ENCODE measurements at regions not wholly inside any gene's neighbourhood (a gene's known extent, or its start where the extent isn't known, plus 50 kb on each side); places are given as distances from the start of the nearest gene placed in this dataset.
A peak's percentile ranks its signal among the peaks of the same experiment; 100 is the strongest.
"Not testable (repeated sequence)": the region's sequence is repeated elsewhere in the genome, so short reads cannot be mapped to it uniquely, and the experiment has no call there.

DNA sequence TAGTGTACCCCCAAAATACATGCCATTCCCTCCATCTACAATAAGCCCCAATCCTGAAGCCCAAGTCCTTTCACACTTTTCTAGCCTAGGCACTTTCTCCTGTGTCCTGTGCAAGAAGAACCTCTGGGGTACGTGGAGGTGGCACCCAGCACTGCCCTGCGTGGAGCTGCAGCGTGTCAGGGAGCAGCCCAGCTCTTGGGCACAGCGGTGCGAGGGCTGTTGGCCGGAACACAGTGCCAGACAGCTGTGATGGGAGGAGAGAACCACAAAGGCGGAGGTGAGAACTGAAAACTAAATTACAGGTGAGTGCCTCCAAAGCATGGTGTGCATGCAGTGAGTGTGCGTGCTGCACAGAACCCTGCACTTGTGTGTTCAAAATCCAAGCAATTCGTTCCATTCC, 621.3 kb upstream of the ADARB2 start:
- DNase-seq: no peak

DNA sequence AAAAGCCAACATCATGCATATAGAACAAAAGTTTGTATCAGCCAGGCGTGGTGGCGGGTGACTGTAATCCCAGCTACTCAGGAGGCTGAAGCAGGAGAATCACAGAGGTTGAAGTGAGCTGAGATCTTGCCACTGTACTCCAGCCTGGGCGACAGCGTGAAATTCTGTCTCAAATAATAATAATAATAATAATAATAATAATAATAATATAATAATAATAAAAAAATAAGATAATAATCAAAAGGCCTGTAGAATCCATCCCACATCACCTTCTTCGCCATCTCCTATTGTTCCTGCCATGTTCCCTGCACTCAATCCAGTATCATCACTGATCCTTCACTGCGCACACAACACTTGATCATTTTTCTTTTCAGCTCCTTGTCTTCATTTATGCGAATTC, 619.3 kb upstream of the ADARB2 start:
- no peak for DNase-seq

DNA sequence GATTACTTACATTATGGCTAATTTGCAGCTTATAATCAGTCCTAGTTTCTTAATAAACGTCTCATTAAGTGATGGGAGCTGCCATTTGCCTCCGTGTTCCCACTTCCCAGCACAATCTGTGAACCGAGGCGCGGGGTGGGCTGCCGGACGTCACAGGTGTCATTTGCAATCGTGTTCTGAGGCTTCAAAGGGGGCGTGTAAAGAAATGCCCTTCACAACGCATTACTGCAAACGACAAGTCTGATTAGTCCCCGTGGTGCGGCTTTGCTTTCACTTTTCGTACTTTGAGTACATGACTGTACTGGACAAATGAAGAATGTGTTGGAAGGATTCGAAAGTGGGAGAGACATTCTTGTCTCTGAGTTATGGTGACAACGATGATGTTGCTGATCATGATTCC, 614.2 kb upstream of the ADARB2 start:
- DNase-seq: no peak

- DNase-seq: no peak
These were observed 604.9 kb upstream of the ADARB2 start for GRCh38 chr10:2342206-2342605.

DNA sequence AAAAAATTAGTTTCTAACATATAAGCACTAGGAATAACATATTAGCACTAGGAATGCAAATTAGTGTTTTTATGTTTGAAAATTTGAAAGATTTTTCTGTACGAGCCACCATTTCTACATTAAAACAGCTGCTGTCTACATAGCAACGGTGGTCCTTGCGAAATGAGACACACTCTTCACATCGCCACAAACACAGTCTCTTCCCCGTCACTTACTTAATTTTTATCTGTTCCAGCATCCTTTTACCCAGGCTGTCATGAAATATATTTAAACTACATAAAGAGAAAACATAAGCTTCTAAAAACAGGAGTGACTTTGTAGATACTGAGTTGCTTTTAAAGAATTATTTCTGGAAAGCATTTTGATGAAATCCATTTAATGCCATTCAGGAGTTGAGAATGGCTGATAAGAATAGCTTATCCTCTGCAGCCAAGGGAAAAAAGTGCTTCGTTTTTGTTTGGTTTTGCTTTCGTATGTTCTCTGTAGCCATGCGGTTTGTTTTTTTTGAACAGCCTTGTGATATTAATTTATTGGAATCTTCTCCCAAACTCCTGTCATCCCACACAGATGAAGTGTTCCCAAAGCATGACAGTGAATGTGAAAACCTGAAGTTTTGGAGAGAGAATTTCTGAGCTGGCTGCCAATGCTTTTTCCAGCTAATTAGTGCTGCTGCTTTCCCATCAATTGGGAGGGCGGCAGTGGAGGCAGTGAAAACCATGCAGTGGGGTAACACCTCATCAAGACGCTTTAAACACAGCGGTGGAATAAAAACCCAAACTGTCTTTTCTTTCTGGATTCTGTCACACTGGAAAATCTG, 603.7 kb upstream of the ADARB2 start:
- DNase-seq: peak; percentile 35

DNA sequence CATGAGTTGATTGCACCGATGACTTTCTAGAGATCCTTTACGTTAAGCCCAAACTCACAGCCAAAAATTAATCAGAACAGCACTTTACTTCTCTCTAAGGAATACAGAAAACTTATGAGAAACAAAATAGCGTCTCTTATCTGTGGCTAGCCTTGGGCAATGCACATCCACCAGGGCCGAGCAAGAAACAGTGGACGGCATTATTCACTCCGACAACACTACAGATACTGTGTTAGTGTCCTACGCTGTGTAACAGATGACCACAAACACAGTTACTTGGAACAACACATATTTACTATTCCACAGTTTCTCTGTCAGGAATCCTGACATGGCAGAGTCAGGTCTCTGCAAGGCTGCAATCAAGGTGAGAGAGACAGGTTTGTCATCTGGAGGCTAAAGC, 598.3 kb upstream of the ADARB2 start:
- DNase-seq: no peak

- no peak for DNase-seq
These were observed 597.2 kb upstream of the ADARB2 start for GRCh38 chr10:2334575-2334974.

DNA sequence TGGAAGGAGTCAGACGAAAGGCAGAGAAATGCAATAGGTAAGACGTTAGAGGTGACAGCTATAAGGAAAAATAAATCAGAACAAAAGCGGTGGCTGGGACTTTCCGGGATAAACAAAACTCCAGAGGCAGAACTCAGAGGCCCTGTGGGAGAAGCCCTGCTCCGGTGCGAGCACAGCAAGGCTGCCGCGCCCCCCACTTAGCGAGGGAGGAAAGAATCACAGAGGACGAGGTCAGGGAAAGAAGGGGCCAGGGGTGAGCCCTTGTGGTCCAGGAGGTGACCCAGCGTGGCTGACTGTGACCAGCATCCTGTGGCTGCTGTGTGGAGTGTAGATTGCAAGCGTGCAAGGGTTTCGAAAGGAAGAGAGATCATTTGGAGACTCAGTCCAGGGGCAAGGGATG, 591.8 kb upstream of the ADARB2 start:
- no peak for DNase-seq

DNA sequence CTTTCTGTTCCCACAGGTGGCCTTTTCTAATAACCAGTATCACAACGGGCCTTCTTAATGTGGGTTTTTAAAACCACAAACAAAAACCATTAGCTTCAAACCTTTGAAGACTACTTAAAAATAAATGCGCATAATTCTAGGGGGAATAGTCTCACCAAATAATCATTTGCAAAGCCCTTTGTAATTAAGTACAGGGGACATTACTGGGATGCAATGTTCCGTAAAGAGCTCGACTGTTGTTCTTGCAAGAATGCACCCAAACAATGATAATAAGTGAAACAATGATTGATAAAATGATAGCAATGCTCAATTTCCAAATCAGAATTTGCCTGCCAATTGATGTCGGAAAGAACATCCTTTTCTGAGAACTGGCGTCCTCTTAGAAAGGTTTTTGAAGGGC, 589.1 kb upstream of the ADARB2 start:
- no peak for DNase-seq

DNA sequence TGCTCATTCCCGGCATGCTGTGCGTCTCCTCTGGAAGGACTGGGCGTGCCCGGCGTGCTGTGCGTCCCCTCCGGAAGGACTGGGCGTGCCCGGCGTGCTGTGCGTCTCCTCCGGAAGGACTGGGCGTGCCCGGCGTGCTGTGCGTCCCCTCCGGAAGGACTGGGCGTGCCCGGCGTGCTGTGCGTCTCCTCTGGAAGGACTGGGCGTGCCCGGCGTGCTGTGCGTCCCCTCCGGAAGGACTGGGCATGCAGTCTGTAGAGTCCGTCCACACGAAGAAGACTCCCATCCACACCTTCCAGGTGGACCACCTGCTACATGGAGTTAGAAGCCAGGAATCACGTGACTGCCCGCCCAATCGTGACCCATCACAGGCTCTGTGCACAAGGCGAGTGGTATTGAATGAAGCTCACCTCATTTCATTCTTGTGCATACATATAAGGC, 577.7 kb upstream of the ADARB2 start:
- not testable (repeated sequence) for DNase-seq

GRCh38 chr10:2306081-2306480, 568.8 kb upstream of the ADARB2 start:
- DNase-seq: no peak

- DNase-seq: no peak
These were observed 565.8 kb upstream of the ADARB2 start for GRCh38 chr10:2303169-2303568.

DNA sequence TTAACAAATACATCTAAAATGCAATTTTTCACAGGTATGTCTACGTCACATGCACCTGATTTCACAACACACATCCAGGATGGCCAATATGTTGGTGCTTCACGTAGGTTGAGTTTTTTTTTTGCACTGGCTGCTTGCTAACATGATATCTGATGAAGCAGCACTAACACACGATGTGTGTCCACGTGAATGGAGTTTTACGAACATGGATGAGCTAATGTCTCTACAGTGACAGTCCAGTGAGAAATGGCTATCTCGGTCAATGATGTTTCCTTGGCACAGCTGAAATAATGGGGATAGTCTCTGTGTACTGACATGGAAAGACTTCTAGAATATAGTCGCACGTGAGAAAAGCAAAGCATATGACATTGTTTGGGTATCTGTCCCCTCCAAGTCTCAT, 563.9 kb upstream of the ADARB2 start:
- DNase-seq: no peak

GRCh38 chr10:2300231-2300630, 562.9 kb upstream of the ADARB2 start:
- DNase-seq: no peak

DNA sequence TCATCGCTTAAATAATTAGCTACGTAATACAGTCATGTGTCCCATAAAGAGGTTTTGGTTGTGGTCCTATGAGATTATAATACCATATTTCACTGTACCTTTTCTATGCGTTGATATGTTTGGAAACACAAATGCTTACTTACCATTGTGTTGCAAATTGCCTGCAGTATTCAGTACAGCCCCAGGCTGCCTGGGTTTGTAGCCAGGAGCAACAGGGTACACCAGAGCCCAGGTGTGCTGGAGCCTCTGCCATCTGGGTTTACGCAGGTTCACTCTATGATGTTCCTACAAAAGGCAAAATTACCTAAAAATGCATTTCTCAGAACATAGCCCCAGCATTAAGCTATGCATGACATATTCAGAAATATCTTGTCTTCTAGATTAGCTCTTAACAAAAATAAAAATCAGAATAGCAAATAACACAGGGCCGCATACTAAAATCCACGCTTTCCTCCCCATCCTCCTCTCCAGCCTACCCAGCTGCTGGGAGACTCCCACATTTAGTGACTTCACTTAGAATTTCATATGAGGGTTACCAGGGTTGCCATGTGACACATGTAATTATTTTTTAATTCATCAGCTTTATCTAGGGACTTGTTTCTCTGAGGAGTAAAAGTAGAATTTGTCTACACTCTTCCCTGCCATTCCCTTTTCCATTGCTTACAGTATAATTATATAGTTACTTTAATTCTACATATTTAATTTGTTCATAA, 559.0 kb upstream of the ADARB2 start:
- DNase-seq: no peak

DNA sequence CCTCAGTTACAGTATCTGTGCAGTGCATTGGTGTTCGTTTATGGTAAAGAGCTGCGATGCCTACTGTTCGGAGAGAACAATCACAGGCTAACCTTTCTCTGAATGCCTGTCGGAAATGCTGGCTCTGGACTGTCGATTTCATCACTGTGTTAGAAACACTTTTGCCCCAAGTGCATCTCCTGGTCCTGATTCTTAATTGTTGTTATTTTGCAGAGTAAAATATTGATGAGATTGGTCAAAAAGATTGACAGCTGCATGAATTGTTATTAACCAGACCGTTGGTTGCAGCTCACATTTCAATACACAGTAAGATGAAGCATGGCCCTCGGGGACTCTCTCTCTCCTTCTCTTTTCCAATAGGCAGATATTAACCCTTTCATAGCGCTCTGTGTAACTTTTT, 557.4 kb upstream of the ADARB2 start:
- no peak for DNase-seq

DNA sequence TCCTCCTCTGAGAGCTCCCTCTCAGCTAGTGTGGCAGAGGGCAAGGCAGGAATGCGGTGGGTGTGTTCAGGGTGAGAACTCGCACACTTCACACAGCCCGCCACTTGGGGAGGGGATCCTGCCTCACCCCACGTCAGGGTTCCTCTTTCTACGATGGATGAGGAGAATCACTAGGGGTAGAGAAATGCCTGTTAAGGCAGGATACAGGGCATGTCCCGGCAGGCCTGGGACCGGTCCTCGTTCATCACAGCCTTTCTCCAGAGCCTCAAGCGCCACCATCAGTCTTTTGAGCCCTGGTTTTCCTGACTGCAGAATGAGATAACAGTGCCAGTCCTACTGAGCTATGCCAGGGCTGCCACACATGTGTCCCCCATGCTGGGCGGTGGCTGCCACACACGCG, 546.7 kb upstream of the ADARB2 start:
- DNase-seq: no peak

- DNase-seq: no peak
These were observed 544.9 kb upstream of the ADARB2 start for GRCh38 chr10:2282202-2282601.

DNA sequence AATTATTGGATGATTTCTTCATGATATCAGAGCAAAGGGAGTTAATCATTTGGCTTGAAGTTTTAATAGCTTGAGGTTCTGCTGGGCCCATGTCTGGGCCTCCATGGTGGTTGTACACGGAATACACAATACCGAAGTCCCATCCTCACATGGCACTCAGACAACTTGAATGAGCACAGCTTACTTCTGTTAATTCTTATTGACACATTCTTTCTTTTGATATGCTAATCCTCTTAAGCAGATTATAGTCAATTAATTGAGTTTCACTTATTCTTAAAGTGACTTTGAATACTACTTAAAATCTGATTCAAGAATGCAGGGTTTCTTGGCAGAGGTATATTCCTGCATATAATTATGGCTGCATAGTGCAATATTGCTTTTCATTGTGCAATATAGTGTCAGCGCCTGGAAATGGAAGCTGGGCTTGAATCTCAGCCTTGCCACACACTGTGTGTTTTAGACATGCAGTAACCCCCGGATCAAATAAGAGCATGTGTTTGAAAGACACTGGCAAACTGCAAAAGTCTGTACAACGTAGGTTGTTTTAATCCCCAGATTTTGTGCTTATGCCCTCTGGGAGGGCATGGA, 543.5 kb upstream of the ADARB2 start:
- no peak for DNase-seq

DNA sequence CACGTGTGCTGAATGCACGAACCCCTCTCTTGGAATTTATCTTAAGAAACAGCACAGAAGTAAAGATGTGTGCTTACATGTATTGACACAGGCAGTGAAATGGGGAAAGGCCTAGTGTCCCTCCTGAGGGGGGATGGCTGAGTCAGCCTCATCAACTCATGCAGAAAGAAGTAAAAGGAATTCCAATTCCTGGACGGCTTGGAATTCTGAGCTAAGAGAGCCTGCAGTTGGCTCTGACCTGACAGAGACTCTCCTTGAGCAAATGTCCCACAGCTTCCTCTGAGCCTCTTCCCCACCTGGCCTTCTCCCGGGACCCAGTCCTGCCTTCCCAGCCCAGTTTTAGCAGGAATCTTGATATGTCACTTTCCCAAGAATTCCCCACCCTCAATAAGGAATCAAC, 542.4 kb upstream of the ADARB2 start:
- no peak for DNase-seq

DNA sequence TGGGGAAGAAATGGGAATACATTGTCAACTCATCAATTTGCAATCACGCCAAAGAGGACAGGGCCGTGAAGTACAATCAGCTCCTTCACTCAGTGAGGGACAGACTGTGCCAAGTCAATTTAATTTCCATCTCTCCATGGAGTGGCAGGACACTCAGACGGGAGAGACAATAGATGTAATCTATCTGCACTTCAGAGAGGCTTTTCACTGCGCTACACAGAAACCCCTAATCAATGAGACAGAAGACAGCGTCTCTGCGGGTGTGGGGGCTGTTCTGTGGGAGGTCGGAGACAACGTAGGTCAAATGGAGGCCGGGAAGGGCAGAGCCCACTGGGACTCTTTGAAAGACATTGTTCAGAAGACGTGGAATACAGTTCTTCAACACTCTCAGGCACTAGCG, 541.0 kb upstream of the ADARB2 start:
- no peak for DNase-seq

- no peak for DNase-seq
These were observed 526.2 kb upstream of the ADARB2 start for GRCh38 chr10:2263561-2263960.

- DNase-seq: no peak
These were observed 525.6 kb upstream of the ADARB2 start for GRCh38 chr10:2262878-2263277.
